OCI-M1 (cell line): ENCODE measurements at regions not wholly inside any gene's neighbourhood (a gene's known extent, or its start where the extent isn't known, plus 50 kb on each side); places are given as distances from the start of the nearest gene placed in this dataset.
"Not testable (repeated sequence)": the region's sequence is repeated elsewhere in the genome, so short reads cannot be mapped to it uniquely, and the experiment has no call there.

Source experiments
- DNase-seq: peaks from one replicate; lab custom pipeline; 2025; lab: John Stamatoyannopoulos, UW

- no peak for DNase-seq
Measured at GRCh38 chrX:87236830-87237440, 280.7 kb upstream of the KLHL4 start.

GRCh38 chrX:87265518-87265917, 252.1 kb upstream of the KLHL4 start:
- DNase-seq, result no peak

DNA sequence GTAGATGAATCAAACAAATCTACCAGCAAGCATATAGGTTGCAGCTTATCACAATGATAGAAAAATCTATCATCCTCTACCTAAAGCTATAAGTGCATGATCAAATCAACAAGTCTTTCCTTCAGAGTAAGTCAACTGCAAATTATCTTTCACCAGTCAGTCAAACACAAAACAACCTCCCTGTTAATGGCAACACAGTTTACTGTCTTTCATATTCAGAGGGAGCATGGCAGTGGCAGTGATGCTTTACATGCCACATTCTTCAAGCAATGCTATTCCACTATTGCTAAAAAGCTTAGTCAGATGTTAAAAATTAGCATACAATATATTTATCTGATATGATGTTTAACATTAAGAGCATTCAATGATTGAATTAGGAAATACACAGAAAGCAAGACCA, 245.1 kb upstream of the KLHL4 start:
- no peak for DNase-seq

DNA sequence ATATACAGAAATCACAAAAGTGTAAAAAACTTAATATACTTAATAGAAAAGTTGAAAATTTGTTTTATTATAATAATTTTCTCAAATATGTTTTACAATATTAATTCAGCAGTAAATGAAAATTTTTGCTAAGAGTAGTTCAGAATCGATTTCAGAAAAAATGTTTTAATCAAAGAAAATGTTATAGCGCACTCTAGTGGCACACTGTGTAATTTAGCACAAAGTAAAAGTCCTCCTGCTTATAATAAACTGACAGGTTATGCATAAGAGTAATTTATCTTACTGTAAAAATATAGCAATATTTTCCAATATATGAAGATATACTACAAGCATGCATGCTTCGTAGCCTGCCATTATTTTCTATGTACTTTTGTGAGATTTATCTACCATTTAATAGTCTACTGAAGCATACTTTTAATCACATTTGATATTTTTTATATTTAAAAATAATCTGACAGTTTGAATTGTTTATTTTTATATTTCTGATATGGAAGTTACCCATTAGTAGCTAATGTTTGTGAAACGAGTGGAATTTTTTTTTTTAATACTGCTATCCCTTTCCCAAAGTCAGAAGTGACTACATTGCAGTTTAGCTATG, 217.9 kb upstream of the KLHL4 start:
- peak; percentile 47 for DNase-seq

- no peak for DNase-seq
Measured at GRCh38 chrX:87310780-87311179, 206.8 kb upstream of the KLHL4 start.

DNA sequence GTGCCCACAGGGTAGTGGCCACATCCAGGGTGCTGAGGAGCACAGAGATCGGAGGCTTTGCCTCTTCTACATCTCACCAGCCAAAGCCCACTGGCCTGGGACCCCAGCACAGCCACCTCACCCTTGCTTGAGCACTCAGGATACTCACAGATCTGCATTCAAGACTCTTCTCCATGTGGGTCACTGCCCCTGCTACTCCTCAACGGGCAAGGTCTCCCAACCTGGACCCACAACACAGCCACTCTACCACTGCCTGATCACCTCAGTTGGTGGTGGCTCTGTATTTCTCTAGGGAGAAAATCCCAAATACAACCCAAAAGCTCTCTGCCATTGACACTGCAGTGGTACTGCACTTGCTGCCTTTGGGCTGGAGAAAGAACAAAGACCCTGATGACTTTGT, 190.3 kb upstream of the KLHL4 start:
- DNase-seq, result no peak

- peak; percentile 25 for DNase-seq
Measured at GRCh38 chrX:87337267-87337666, 180.3 kb upstream of the KLHL4 start.

GRCh38 chrX:87338510-87338909, 179.1 kb upstream of the KLHL4 start:
- DNase-seq, result peak; percentile 69

- no peak for DNase-seq
Measured at GRCh38 chrX:87370865-87371264, 146.7 kb upstream of the KLHL4 start.

DNA sequence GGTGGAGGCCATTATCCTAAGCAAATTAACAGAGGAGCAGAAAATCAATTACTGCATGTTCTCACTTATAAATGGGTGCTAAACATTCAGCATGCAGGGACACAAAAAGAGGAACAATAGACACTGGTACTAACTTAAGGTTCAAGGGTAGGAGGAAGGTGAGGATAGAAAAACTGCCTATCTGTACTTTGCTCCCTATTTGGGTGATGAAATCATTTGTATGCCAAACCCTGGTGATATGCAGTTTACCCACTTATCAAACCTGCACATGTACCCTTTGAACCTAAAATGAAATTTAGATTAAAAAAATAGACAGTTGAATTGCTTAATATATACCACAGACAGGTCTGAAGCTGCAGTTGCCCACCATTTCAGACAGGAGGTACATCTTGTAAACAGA, 143.3 kb upstream of the KLHL4 start:
- DNase-seq, result peak; percentile 47

DNA sequence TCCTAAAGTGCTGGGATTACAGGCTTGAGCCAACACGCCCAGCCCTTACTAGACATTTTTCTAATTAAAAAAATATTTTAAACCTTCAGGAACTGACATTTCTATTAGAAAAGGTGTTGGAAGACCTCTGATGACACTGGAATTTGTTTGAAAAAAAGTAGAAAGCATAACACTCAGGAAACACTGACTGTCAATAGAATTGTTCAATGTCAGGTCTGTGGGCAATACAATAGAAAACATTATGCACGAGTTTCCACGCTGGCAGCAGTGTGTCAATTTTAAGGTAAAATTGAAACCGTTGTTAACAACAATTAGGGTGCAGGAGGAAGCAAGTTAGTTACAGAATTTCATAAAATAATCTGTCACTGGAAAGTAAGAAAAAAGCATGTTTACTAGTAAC, 140.7 kb upstream of the KLHL4 start:
- no peak for DNase-seq

GRCh38 chrX:87388381-87388780, 129.2 kb upstream of the KLHL4 start:
- no peak for DNase-seq

DNA sequence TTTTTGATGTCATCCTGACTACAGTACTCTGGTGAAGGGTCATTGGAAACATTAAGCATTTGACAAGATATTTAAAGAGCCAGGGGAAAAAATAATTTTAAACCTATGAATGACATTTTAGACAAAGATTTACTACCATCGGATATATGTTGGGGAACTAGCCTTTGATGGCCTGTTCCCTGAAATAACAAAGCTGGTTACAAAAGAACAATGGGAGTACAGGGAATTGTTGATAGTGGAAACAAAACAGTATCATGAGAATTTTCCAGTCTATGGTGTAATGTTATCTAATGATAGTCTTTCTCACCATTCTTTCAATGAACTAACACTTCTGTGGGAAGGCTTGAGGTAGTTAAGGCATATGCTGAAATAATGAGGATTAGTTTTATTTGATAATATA, 125.9 kb upstream of the KLHL4 start:
- peak; percentile 5 for DNase-seq

DNA sequence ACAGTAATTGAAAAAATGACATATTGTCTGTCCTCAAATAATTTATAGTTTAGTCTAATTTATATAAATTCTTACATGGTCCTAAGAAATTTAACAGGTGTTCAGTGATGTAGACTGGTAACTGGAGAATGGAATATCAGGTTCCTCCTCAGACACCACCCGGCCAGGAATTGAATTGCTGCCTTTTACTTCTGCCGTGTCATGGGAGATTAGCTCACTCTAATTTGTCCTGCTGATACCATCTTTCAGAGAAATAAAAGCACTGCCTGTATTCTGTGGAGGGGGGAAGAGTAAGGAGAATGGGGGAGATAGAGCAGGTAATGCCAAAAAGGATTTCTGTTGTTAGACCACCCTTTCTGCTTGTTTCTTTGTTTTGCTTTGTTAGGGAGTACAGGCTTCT, 125.2 kb upstream of the KLHL4 start:
- DNase-seq, result peak; percentile 82

DNA sequence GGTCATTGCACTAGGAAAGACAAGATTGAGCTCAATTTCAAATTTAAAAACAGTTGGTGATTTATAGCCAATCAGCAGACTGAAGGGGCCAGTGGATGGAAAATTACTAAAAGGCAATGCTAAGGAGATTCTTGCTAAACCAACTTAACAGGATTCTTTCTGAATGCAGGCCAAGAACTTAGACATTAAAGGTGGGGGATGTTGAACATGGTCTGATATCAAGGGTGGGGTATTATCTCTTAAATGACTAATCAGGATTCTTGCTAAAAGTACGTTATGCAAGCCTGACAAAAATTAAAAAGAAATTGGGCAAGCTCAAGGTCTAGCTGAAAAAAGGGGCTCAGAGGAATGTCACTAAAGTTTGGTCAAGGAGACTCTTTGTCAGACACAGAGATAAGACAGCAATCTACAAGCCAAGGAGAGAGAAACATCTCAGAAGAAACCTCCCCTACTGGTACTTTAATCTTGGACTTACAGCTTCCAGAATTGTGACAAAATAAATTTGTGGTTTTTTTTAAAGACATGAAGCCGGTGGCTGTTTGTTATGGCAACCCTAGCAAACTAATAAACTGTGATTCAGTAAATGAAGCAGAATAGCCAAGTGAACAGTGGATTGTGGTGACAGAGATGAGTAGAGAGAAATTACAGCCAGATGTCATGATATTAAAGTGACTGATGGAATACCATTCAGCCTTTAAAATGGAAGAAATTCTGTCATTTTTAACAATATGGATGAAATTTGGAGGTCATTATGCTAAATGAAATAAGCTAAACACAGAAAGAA, 120.3 kb upstream of the KLHL4 start:
- DNase-seq, result peak; percentile 65

DNA sequence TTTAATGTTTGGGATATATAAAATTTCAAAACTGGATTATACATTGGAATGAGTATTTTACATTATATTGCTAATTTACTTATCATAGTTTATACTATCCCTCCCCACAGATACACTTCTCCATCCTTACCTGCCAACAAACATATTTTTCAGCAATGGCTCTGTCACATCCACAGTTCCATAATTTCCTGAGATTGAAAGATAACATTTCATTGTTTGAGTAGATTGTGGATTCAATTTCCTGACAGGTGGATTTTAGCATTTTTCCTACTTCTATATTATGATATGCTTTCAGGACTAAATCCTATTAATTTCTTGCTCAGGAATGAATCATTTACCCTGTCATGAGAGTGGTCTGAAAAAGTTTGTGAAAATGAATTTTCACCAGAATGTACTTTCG, 115.3 kb upstream of the KLHL4 start:
- no peak for DNase-seq

GRCh38 chrX:87403551-87403950, 114.1 kb upstream of the KLHL4 start:
- DNase-seq, result no peak

GRCh38 chrX:87409113-87409841, 108.3 kb upstream of the KLHL4 start:
- peak; percentile 91 for DNase-seq

DNA sequence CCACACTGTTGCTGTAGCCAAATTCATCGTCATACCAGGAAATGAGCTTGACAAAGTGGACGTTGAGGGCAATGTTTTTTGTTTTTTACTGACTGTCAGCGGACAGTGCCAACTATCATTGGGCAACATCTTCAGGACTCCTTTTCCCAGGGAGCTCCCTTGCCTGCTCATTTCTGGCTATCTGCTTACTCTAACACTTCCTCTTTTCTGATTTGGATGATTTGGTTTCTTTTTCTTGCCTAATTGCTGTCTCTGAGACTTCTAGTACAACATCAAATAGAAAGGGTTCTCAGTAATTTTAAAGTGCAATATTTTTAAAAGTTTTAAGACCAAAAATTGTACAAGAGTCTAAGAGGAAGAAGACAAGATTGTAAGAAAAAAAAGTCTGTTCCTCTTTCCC, 92.0 kb upstream of the KLHL4 start:
- peak; percentile 44 for DNase-seq

GRCh38 chrX:87434618-87435017, 83.0 kb upstream of the KLHL4 start:
- no peak for DNase-seq

GRCh38 chrX:87448613-87449012, 69.0 kb upstream of the KLHL4 start:
- not testable (repeated sequence) for DNase-seq

DNA sequence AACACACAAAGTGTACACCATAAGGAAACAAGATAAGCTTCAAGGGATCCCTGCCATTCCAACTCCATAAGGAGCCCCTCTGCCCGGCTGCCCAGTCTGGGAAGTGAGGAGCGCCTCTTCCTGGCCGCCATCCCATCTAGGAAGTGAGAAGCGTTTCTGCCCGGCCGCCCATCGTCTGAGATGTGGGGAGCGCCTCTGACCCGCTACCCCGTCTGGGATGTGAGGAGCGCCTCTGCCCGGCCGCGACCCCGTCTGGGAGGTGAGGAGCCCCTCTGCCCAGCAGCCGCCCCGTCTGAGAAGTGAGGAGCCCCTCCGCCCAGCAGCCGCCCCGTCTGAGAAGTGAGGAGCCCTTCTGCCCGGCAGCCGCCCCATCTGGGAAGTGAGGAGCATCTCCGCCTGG, 51.8 kb upstream of the KLHL4 start:
- not testable (repeated sequence) for DNase-seq
